Fibroblast of the aortic adventitia (primary cell): ENCODE measurements at regions not wholly inside any gene's neighbourhood (a gene's known extent, or its start where the extent isn't known, plus 50 kb on each side); places are given as distances from the start of the nearest gene placed in this dataset.
A peak's percentile ranks its signal among the peaks of the same experiment; 100 is the strongest.

Experiments used
- DNase-seq: peaks from one replicate; pipeline ENCODE4 v3.0.0-alpha.2; 2010; ENCODE audit warnings: low read depth
- H3K4me3 ChIP-seq: 2 replicates; pipeline ENCODE4 v1.5.1; 2011; ENCODE audit warnings: low read depth, mild to moderate bottlenecking, control low read depth, low read length, moderate library complexity
- TF ChIP-seq, protein P1 (sequence below): IDR thresholded peaks from 2 replicates; pipeline ENCODE4 v1.5.1; 2011; ENCODE audit warnings: mild to moderate bottlenecking, low read length, control low read depth, inconsistent platforms; ENCODE audit not compliant: insufficient read depth

DNA sequence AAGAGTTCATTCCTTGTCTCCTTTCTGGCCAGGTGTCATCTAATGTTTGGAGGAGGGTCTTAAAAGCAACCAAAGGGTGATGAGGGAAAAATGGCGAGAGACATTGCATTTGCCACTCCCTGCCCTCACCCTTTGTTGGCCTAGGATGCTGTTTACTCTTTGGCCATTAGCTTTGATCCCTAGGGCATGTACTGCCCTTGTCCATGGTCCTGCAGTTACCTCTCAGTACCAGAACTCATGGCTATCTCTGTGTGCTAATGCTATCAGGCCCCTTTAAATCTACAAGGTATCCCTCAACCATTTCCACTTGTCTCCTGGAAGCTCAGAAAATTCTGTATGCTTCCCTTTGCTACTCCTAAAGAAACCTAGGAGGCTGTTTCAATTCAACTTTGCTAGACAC lies 424.8 kb upstream of the PLXNA2 start:
- DNase-seq: no peak
- TF ChIP-seq, protein P1, sequence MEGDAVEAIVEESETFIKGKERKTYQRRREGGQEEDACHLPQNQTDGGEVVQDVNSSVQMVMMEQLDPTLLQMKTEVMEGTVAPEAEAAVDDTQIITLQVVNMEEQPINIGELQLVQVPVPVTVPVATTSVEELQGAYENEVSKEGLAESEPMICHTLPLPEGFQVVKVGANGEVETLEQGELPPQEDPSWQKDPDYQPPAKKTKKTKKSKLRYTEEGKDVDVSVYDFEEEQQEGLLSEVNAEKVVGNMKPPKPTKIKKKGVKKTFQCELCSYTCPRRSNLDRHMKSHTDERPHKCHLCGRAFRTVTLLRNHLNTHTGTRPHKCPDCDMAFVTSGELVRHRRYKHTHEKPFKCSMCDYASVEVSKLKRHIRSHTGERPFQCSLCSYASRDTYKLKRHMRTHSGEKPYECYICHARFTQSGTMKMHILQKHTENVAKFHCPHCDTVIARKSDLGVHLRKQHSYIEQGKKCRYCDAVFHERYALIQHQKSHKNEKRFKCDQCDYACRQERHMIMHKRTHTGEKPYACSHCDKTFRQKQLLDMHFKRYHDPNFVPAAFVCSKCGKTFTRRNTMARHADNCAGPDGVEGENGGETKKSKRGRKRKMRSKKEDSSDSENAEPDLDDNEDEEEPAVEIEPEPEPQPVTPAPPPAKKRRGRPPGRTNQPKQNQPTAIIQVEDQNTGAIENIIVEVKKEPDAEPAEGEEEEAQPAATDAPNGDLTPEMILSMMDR: no peak

DNA sequence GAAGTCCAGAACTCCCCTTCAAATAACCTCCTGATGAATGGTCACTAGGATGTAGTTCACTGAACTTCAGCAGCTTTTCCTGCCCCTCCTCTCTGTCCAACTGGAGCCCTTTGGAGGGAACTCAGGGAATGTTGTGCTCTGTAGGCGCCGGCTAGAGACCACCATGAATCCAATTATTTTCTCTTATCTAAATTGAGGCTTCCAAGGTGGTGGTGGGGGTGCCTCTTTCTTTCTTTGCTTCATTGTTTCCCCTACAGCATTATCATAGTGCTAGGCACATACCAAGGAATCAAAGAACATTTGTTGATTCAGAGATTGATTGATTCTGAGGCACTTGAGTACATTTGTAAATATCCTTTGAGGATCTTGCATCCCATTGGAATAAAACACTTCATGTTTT lies 426.6 kb upstream of the PLXNA2 start:
- no peak overlapping the region for H3K4me3 ChIP-seq
- TF ChIP-seq, protein P1: no peak
- DNase-seq: no peak

More for the DNA sequence above, 424.8 kb upstream of the PLXNA2 start:
- H3K4me3 ChIP-seq: no peak overlapping the region

DNA sequence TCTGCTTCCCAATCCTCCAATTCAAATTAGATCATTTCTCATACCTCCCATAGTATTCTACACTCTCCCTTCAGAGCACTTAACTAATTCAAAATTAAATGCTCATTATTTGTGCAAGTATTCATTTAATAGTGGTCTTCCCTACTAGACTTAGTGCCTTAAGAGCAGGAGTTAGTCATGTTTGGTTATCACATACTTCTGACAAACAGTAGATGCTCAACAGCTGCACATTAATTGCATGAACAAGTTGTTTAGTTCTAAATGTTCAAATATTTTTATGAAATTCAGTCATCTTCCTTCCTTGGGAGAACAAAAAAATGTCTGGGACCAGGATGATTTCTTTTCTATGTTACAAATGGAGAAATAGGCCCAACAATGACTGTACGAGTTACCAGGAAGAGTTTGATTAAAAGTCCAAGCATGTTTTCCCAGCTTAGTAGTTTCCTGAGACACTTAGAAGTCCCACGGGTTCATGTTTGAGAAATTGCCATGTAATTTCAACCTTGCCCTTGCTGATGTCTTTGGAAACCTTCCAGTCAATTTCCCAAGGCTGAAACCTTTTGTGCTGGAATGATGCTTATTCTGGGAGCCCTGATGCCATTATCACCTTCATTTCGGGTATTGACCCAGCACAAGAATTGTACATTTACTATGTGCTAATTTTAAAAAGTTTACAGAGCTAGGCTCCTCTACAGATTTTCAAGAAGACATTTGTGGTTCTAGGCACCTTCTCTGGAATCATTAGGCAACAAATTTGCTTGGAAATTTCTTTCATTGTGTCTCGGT lies 437.9 kb upstream of the PLXNA2 start:
- H3K4me3 ChIP-seq: no peak overlapping the region
- DNase-seq: peak; percentile 4
- TF ChIP-seq, protein P1: no peak

DNA sequence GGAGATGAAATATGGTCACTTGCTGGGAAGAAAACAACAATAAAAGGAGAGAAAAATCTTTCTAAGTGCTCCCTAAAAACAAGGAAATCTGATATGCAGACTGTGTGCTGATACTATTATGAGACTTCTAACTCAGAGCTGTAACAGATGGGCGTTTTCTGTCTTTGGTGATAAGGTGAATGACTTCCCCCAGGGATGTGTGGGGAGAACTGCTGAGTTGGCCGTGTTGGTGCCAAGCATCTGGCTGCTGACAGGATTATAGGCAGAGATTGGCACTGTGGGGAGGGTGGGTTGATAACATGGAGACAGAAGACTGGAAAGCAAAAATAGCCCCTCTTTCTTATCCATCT lies 438.5 kb upstream of the PLXNA2 start:
- TF ChIP-seq, protein P1: no peak

DNA sequence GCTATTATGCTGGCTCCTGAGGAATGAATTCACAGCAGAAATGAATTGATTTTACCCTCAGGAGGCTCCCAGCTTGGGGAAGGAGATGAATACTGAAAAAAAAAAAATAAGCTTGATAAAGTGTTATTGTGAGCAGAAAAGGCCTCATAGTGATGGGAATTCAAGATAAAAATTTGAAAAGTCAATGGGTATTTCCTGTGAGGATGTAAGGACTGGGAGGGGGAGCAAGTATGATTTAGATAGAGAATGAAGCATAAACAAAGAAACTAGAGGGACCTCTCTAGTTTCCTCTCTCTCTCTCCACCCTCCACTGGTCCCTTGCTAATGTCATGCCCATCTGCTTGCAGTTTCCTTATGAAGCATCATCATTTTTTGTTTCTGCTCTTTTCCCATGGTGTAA lies 439.0 kb upstream of the PLXNA2 start:
- TF ChIP-seq, protein P1: no peak
- DNase-seq: no peak
- no peak overlapping the region for H3K4me3 ChIP-seq

More for the DNA sequence above, 438.5 kb upstream of the PLXNA2 start:
- no peak overlapping the region for H3K4me3 ChIP-seq
- no peak for DNase-seq

DNA sequence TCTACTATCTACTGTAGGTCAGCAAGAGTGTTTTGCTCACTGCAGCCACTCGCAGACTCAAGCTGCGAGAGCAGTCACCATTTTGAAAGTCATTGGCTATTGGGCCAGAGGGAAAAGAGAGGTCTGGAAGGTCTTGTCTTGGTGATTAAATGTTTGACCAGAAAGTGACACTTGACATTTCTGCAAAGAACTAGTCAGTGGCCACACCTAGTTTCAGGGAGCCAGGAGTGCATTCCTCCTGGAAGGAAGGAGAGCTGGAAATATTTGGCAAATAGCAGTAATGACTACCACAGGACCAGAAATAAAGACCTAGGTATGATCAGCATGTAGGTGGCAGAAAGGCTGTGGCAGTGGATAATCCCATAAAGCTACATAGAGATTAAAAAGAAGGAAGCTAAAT lies 440.0 kb upstream of the PLXNA2 start:
- no peak overlapping the region for H3K4me3 ChIP-seq
- TF ChIP-seq, protein P1: no peak
- DNase-seq: no peak

DNA sequence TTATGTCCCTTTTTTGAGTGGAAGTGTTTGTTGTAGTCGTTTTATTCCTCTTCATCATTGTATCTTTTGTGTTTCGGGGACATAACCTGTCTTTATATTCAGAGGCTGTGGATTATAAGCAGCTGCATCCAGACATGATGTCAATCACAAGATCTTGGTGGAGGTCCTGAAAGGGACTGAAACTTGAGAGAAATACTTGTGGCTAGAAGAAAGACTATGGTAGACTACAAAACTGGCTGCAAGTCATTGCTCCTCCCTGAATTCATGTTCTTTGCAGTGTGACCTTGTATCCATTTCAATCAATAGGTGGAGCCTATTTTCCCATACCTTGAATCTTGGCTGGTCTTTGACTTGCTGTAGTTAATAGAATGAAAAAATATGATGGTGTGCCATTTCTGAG lies 442.4 kb upstream of the PLXNA2 start:
- no peak overlapping the region for H3K4me3 ChIP-seq
- TF ChIP-seq, protein P1: no peak
- no peak for DNase-seq
